ENCODE measurements at regions not wholly inside any gene's neighbourhood (a gene's known extent, or its start where the extent isn't known, plus 50 kb on each side); places are given as distances from the start of the nearest gene placed in this dataset.

GRCh38 chr4:123674762-123675465, 278.3 kb downstream of the SPRY1 start:
- H3K4me1 ChIP-seq (ENCODE audit: insufficient read depth, low read length, severe bottlenecking) = no peaks in the 10 kb centered on the region
- H3K79me2 ChIP-seq (ENCODE audit: insufficient read depth, low read length) = no peaks in the 10 kb centered on the region
- H3K27me3 ChIP-seq (ENCODE audit: insufficient read depth, low read length) = no peaks in the 10 kb centered on the region
- H3K4me3 ChIP-seq (ENCODE audit: low read depth, low read length, poor library complexity, severe bottlenecking) = no peak overlapping the region
- H3K4me2 ChIP-seq (ENCODE audit: low read length) = no peak overlapping the region
- H3K36me3 ChIP-seq (ENCODE audit: insufficient read depth, low read length) = no peaks in the 10 kb centered on the region
- TF ChIP-seq EZH2 (IDR thresholded peaks at IDR 0.05; ENCODE audit: borderline replicate concordance, low read length) = no peak
- TF ChIP-seq CTCF (IDR thresholded peaks at IDR 0.05; ENCODE audit: low read length) = no peak
- no peaks in the 10 kb centered on the region for H3K9me3 ChIP-seq (ENCODE audit: low read length)
- no peak overlapping the region for H3K27ac ChIP-seq (ENCODE audit: low read depth, low read length, poor library complexity, severe bottlenecking)
- H3F3A ChIP-seq (ENCODE audit: insufficient read depth, low read length) = no peaks in the 10 kb centered on the region
- no peaks in the 10 kb centered on the region for H4K20me1 ChIP-seq (ENCODE audit: insufficient read depth, low read length)
- no peak overlapping the region for H2AFZ ChIP-seq (ENCODE audit: low read length)
- H3K9me2 ChIP-seq (ENCODE audit: low read depth, low read length) = no peaks in the 10 kb centered on the region
- H3K9ac ChIP-seq (ENCODE audit: low read length) = no peak overlapping the region

DNA sequence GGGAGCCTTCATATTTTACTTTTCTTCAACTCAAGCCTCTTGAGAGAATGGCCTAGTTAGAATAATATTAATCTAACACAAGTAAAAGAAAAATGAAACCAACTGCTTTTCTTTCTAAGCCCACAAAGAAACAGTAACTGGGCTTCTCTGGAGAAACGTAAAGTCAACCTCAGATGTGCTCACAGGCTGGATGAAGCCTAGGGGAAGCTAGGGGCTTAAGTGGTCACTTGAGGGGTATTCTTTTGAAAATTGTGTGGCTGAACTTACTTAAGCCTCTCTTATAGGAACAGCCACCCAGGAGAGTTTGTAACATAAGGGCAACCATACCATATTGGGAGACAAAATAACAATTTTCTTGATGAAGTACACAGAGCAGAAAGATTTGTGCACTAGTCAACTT, 279.0 kb downstream of the SPRY1 start:
- Histone ChIP-seq H3F3A (ENCODE audit: insufficient read depth, low read length) (no peaks in the 10 kb centered on the region), H3K36me3 (ENCODE audit: insufficient read depth, low read length) (no peaks in the 10 kb centered on the region), H3K79me2 (ENCODE audit: insufficient read depth, low read length) (no peaks in the 10 kb centered on the region), H3K4me3 (ENCODE audit: low read depth, low read length, poor library complexity, severe bottlenecking) (no peak overlapping the region), H3K4me1 (ENCODE audit: insufficient read depth, low read length, severe bottlenecking) (no peaks in the 10 kb centered on the region), H3K9ac (ENCODE audit: low read length) (no peak overlapping the region), H3K9me3 (ENCODE audit: low read length) (no peaks in the 10 kb centered on the region), H3K4me2 (ENCODE audit: low read length) (no peak overlapping the region), H3K27ac (ENCODE audit: low read depth, low read length, poor library complexity, severe bottlenecking) (no peak overlapping the region), H3K27me3 (ENCODE audit: insufficient read depth, low read length) (no peaks in the 10 kb centered on the region), H4K20me1 (ENCODE audit: insufficient read depth, low read length) (no peaks in the 10 kb centered on the region), H2AFZ (ENCODE audit: low read length) (no peak overlapping the region), H3K9me2 (ENCODE audit: low read depth, low read length) (no peaks in the 10 kb centered on the region)
- TF ChIP-seq CTCF (IDR thresholded peaks at IDR 0.05; ENCODE audit: low read length) (no peak), EZH2 (IDR thresholded peaks at IDR 0.05; ENCODE audit: borderline replicate concordance, low read length) (no peak)

GRCh38 chr4:123676071-123676889, 279.7 kb downstream of the SPRY1 start:
- Histone ChIP-seq H3K27me3 (ENCODE audit: insufficient read depth, low read length) (no peaks in the 10 kb centered on the region), H3K9ac (ENCODE audit: low read length) (no peak overlapping the region), H4K20me1 (ENCODE audit: insufficient read depth, low read length) (no peaks in the 10 kb centered on the region), H3K9me2 (ENCODE audit: low read depth, low read length) (no peaks in the 10 kb centered on the region), H3K4me3 (ENCODE audit: low read depth, low read length, poor library complexity, severe bottlenecking) (no peak overlapping the region), H3K4me1 (ENCODE audit: insufficient read depth, low read length, severe bottlenecking) (no peaks in the 10 kb centered on the region), H3K36me3 (ENCODE audit: insufficient read depth, low read length) (no peaks in the 10 kb centered on the region), H3K27ac (ENCODE audit: low read depth, low read length, poor library complexity, severe bottlenecking) (no peak overlapping the region), H3F3A (ENCODE audit: insufficient read depth, low read length) (no peaks in the 10 kb centered on the region), H2AFZ (ENCODE audit: low read length) (no peak overlapping the region), H3K4me2 (ENCODE audit: low read length) (no peak overlapping the region), H3K9me3 (ENCODE audit: low read length) (no peaks in the 10 kb centered on the region), H3K79me2 (ENCODE audit: insufficient read depth, low read length) (no peaks in the 10 kb centered on the region)
- TF ChIP-seq EZH2 (IDR thresholded peaks at IDR 0.05; ENCODE audit: borderline replicate concordance, low read length) = no peak
- TF ChIP-seq CTCF (IDR thresholded peaks at IDR 0.05; ENCODE audit: low read length) = no peak
